ENCODE measurements at regions not wholly inside any gene's neighbourhood (a gene's known extent, or its start where the extent isn't known, plus 50 kb on each side); places are given as distances from the start of the nearest gene placed in this dataset.

DNA sequence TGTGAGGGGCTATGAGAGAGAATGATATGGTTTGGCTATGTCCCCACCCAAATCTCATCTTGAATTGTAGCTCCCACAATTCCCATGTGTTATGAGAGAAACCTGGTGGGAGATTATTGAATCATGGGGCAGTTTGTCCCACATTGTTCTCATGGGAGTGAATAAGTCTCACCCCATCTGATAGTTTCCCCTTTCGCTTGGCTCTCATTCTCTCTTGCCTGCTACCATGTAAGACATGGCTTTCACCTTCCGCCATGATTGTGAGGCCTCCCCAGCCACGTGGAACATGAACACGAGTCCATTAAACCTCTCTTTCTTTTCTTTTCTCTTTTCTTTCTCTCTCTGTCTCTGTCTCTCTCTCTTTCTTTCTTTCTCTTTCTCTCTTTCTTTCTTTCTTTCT, 743.4 kb upstream of the CTNND2 start:
- no peaks in the 10 kb centered on the region for H3K9me3 ChIP-seq (ENCODE audit: control insufficient read depth in 2 of 2, insufficient read depth in 1 of 2, low read depth in 1 of 2, low read length in 1 of 2)
- WGBS, 3 donors: 78 to 81% (median 80%) methylated on average over 4 of the region's 4 CpGs

GRCh38 chr5:12645582-12645981, 741.3 kb upstream of the CTNND2 start:
- Histone ChIP-seq H3K4me3 (ENCODE audit: low read depth in 1 of 3, low read length in 3 of 3) (no peak overlapping the region), H3K27ac (ENCODE audit: low read depth in 1 of 3, low read length in 2 of 3) (no peak overlapping the region), H3K27me3 (ENCODE audit: control insufficient read depth in 3 of 3, insufficient read depth in 3 of 3, low read length in 3 of 3) (no peaks in the 10 kb centered on the region), H3K4me1 (ENCODE audit: control insufficient read depth in 3 of 3, insufficient read depth in 2 of 3, low read depth in 1 of 3, low read length in 2 of 3) (no peaks in the 10 kb centered on the region), H3K36me3 (ENCODE audit: control insufficient read depth in 3 of 3, insufficient read depth in 2 of 3, low read depth in 1 of 3, low read length in 3 of 3) (no peaks in the 10 kb centered on the region), H3K9me3 (ENCODE audit: control insufficient read depth in 2 of 2, insufficient read depth in 1 of 2, low read depth in 1 of 2, low read length in 1 of 2) (no peaks in the 10 kb centered on the region)
- FAIRE-seq (no peak), DNase-seq (no peak)

More for the DNA sequence above, 743.4 kb upstream of the CTNND2 start:
- Histone ChIP-seq H3K36me3 (ENCODE audit: control insufficient read depth in 3 of 3, insufficient read depth in 2 of 3, low read depth in 1 of 3, low read length in 3 of 3) (no peaks in the 10 kb centered on the region), H3K27ac (ENCODE audit: low read depth in 1 of 3, low read length in 2 of 3) (no peak overlapping the region), H3K4me3 (ENCODE audit: low read depth in 1 of 3, low read length in 3 of 3) (no peak overlapping the region), H3K27me3 (ENCODE audit: control insufficient read depth in 3 of 3, insufficient read depth in 3 of 3, low read length in 3 of 3) (no peaks in the 10 kb centered on the region), H3K4me1 (ENCODE audit: control insufficient read depth in 3 of 3, insufficient read depth in 2 of 3, low read depth in 1 of 3, low read length in 2 of 3) (no peaks in the 10 kb centered on the region)
- FAIRE-seq (no peak), DNase-seq (no peak)

DNA sequence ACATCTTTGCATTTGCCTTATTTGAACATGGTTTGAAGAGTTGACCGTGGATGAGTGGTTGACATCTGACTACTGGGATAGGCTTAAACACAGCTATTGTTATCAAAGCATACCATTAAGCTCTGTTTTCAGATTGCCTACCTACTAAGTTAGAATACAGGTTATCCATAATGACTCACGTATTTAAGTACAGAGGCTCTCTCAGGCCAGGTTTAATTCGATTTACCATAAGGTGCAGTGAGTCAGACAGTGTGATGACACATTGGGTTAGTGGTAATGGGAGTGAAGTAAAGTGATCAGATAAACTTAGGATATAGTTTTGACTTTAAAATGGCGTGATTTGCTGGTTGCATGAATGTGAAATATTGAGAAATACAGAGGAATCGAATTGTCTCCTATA, 732.0 kb upstream of the CTNND2 start:
- FAIRE-seq (no peak), DNase-seq (no peak)
- no peaks in the 10 kb centered on the region for H3K27me3 ChIP-seq (ENCODE audit: control insufficient read depth in 3 of 3, insufficient read depth in 3 of 3, low read length in 3 of 3)
- WGBS, 3 donors: 62 to 76% (median 71%) methylated on average over 5 of the region's 5 CpGs
- no peaks in the 10 kb centered on the region for H3K4me1 ChIP-seq (ENCODE audit: control insufficient read depth in 3 of 3, insufficient read depth in 2 of 3, low read depth in 1 of 3, low read length in 2 of 3)
- no peaks in the 10 kb centered on the region for H3K9me3 ChIP-seq (ENCODE audit: control insufficient read depth in 2 of 2, insufficient read depth in 1 of 2, low read depth in 1 of 2, low read length in 1 of 2)
- no peak overlapping the region for H3K4me3 ChIP-seq (ENCODE audit: low read depth in 1 of 3, low read length in 3 of 3)
- H3K36me3 ChIP-seq (ENCODE audit: control insufficient read depth in 3 of 3, insufficient read depth in 2 of 3, low read depth in 1 of 3, low read length in 3 of 3): no peaks in the 10 kb centered on the region
- no peak overlapping the region for H3K27ac ChIP-seq (ENCODE audit: low read depth in 1 of 3, low read length in 2 of 3)

DNA sequence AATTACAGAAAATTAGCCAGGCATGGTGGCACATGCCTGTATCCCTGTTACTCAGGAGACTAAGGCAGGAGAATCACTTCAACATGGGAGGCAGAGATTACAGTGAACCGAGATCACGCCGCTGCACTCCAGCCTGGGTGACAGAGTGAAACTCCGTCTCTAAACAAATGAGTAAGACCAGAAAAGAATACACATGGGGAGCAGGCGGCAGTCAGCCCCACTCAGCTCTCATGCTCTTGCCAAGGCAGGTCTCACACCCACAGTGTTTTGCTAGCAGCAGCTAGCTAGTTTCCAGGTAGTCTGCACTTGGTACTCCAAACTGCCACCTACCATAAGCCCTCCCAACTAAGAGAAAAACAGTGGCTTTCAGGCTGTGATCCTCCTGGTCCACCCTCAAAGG, 722.3 kb upstream of the CTNND2 start:
- H3K4me3 ChIP-seq (ENCODE audit: low read depth in 1 of 3, low read length in 3 of 3): no peak overlapping the region
- FAIRE-seq (no peak), DNase-seq (no peak)
- peaks cover 0 to 7% of the 10 kb centered on the region in 2 donors for H3K9me3 ChIP-seq (ENCODE audit: control insufficient read depth in 2 of 2, insufficient read depth in 1 of 2, low read depth in 1 of 2, low read length in 1 of 2)
- H3K36me3 ChIP-seq (ENCODE audit: control insufficient read depth in 3 of 3, insufficient read depth in 2 of 3, low read depth in 1 of 3, low read length in 3 of 3): no peaks in the 10 kb centered on the region
- H3K27me3 ChIP-seq (ENCODE audit: control insufficient read depth in 3 of 3, insufficient read depth in 3 of 3, low read length in 3 of 3): no peaks in the 10 kb centered on the region
- no peaks in the 10 kb centered on the region for H3K4me1 ChIP-seq (ENCODE audit: control insufficient read depth in 3 of 3, insufficient read depth in 2 of 3, low read depth in 1 of 3, low read length in 2 of 3)
- no peak overlapping the region for H3K27ac ChIP-seq (ENCODE audit: low read depth in 1 of 3, low read length in 2 of 3)
- WGBS, 3 donors: 92 to 94% (median 93%) methylated on average over 5 of the region's 5 CpGs

GRCh38 chr5:12625667-12626263, 721.5 kb upstream of the CTNND2 start:
- no peak overlapping the region for H3K4me3 ChIP-seq (ENCODE audit: low read depth in 1 of 3, low read length in 3 of 3)
- 75 to 77% (median 76%) methylated on average over 8 of the region's 8 CpGs for WGBS, 3 donors
- H3K27ac ChIP-seq (ENCODE audit: low read depth in 1 of 3, low read length in 2 of 3): no peak overlapping the region
- peaks cover 0 to 7% of the 10 kb centered on the region in 2 donors for H3K9me3 ChIP-seq (ENCODE audit: control insufficient read depth in 2 of 2, insufficient read depth in 1 of 2, low read depth in 1 of 2, low read length in 1 of 2)
- no peak for DNase-seq
- H3K36me3 ChIP-seq (ENCODE audit: control insufficient read depth in 3 of 3, insufficient read depth in 2 of 3, low read depth in 1 of 3, low read length in 3 of 3): no peaks in the 10 kb centered on the region
- no peak for FAIRE-seq
- no peaks in the 10 kb centered on the region for H3K4me1 ChIP-seq (ENCODE audit: control insufficient read depth in 3 of 3, insufficient read depth in 2 of 3, low read depth in 1 of 3, low read length in 2 of 3)
- no peaks in the 10 kb centered on the region for H3K27me3 ChIP-seq (ENCODE audit: control insufficient read depth in 3 of 3, insufficient read depth in 3 of 3, low read length in 3 of 3)

DNA sequence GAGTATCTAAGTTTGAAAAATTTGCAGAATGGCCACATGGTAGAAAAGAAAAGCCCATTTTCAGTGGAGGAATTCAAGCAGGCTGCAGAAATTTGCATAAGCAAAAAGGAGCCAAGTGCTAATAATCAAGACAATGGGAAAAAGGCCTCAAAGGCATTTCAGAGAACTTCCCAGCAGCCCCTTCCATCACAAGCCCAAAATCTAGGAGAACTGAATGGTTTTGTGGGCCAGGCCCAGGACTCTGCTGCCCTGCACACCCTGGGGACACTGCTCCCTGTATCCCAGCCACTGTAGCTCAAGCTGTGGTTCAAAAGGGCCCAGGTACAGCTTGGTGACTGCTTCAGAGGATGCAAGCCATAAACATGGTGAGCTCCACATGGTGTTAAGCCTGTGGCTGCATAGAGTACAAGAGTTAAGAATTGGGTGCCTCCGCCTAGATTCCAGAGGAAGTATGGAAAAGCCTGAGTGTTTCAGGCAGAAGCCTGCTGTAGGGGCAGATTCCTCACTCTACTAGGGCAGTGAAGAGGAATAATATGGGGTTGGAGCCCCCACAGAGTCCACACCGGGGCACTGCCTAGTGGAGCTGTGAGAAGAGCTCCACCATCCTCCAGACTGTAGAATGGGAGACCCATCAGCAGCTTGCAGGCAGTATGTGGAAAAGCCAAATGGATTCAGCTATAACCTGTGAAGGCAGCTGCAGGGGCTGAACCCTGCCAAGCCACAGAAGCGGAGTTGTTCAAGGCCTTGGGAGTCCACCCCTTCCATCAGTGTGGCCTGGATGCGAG, 720.7 kb upstream of the CTNND2 start:
- 77 to 88% (median 84%) methylated on average over 4 of the region's 4 CpGs for WGBS, 3 donors
- Histone ChIP-seq H3K27me3 (ENCODE audit: control insufficient read depth in 3 of 3, insufficient read depth in 3 of 3, low read length in 3 of 3) (no peaks in the 10 kb centered on the region), H3K4me1 (ENCODE audit: control insufficient read depth in 3 of 3, insufficient read depth in 2 of 3, low read depth in 1 of 3, low read length in 2 of 3) (no peaks in the 10 kb centered on the region), H3K27ac (ENCODE audit: low read depth in 1 of 3, low read length in 2 of 3) (no peak overlapping the region), H3K9me3 (ENCODE audit: control insufficient read depth in 2 of 2, insufficient read depth in 1 of 2, low read depth in 1 of 2, low read length in 1 of 2) (peaks cover 0 to 7% of the 10 kb centered on the region in 2 donors), H3K4me3 (ENCODE audit: low read depth in 1 of 3, low read length in 3 of 3) (no peak overlapping the region), H3K36me3 (ENCODE audit: control insufficient read depth in 3 of 3, insufficient read depth in 2 of 3, low read depth in 1 of 3, low read length in 3 of 3) (no peaks in the 10 kb centered on the region)
- FAIRE-seq (no peak), DNase-seq (no peak)

- WGBS, 3 donors: 9 to 30% (median 15%) methylated on average over 1 of the region's 1 CpG
Measured at GRCh38 chr5:12623408-12623807, 719.2 kb upstream of the CTNND2 start.

DNA sequence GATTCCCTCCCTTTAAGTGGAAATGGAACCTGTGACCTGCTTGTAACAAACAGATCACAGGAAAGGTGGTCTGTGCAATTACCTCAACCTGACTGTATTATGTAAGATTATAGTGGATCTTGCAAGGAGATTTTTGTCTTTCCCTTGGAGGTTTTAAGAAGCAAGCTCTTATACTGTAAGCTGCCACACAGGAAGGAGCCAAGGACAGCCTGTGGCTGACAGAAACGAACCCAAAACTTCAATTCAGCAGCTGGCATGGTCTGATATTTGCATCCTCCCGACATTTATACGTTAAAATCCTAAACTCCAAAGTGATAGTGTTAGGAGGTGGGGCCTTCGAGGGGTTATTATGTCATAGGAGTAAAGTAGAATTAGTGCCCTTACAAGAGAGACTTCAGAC, 711.8 kb upstream of the CTNND2 start:
- Histone ChIP-seq H3K36me3 (ENCODE audit: control insufficient read depth in 3 of 3, insufficient read depth in 2 of 3, low read depth in 1 of 3, low read length in 3 of 3) (no peaks in the 10 kb centered on the region), H3K4me1 (ENCODE audit: control insufficient read depth in 3 of 3, insufficient read depth in 2 of 3, low read depth in 1 of 3, low read length in 2 of 3) (no peaks in the 10 kb centered on the region), H3K9me3 (ENCODE audit: control insufficient read depth in 2 of 2, insufficient read depth in 1 of 2, low read depth in 1 of 2, low read length in 1 of 2) (peaks cover 0 to 6% of the 10 kb centered on the region in 2 donors), H3K27me3 (ENCODE audit: control insufficient read depth in 3 of 3, insufficient read depth in 3 of 3, low read length in 3 of 3) (no peaks in the 10 kb centered on the region), H3K4me3 (ENCODE audit: low read depth in 1 of 3, low read length in 3 of 3) (no peak overlapping the region), H3K27ac (ENCODE audit: low read depth in 1 of 3, low read length in 2 of 3) (no peak overlapping the region)
- FAIRE-seq (no peak), DNase-seq (no peak)
- WGBS, 3 donors: 49 to 69% (median 55%) methylated on average over 4 of the region's 4 CpGs

More at GRCh38 chr5:12623408-12623807, 719.2 kb upstream of the CTNND2 start:
- no peak overlapping the region for H3K27ac ChIP-seq (ENCODE audit: low read depth in 1 of 3, low read length in 2 of 3)
- no peak overlapping the region for H3K4me3 ChIP-seq (ENCODE audit: low read depth in 1 of 3, low read length in 3 of 3)
- H3K4me1 ChIP-seq (ENCODE audit: control insufficient read depth in 3 of 3, insufficient read depth in 2 of 3, low read depth in 1 of 3, low read length in 2 of 3): no peaks in the 10 kb centered on the region
- H3K36me3 ChIP-seq (ENCODE audit: control insufficient read depth in 3 of 3, insufficient read depth in 2 of 3, low read depth in 1 of 3, low read length in 3 of 3): no peaks in the 10 kb centered on the region
- FAIRE-seq: no peak
- H3K27me3 ChIP-seq (ENCODE audit: control insufficient read depth in 3 of 3, insufficient read depth in 3 of 3, low read length in 3 of 3): no peaks in the 10 kb centered on the region
- peaks cover 0 to 7% of the 10 kb centered on the region in 2 donors for H3K9me3 ChIP-seq (ENCODE audit: control insufficient read depth in 2 of 2, insufficient read depth in 1 of 2, low read depth in 1 of 2, low read length in 1 of 2)
- DNase-seq: no peak

Data from small intestine (tissue), 7 donors.